ENCODE measurements at regions not wholly inside any gene's neighbourhood (a gene's known extent, or its start where the extent isn't known, plus 50 kb on each side); places are given as distances from the start of the nearest gene placed in this dataset.
"Not testable (repeated sequence)": the region's sequence is repeated elsewhere in the genome, so short reads cannot be mapped to it uniquely, and the experiment has no call there.

GRCh38 chr2:220748875-220749479 is 823.1 kb downstream of the EPHA4 start:
- H3K4me3 ChIP-seq (ENCODE audit: low read depth, low read length): no peak overlapping the region
- H3K4me1 ChIP-seq (ENCODE audit: control insufficient read depth, insufficient read depth, low read length): peaks cover 4% of the 10 kb centered on the region
- no peak overlapping the region for H3K9ac ChIP-seq (ENCODE audit: low read depth, low read length)
- H3K36me3 ChIP-seq (ENCODE audit: control insufficient read depth, insufficient read depth, low read length): no peaks in the 10 kb centered on the region
- no peaks in the 10 kb centered on the region for H3K9me3 ChIP-seq (ENCODE audit: control insufficient read depth, insufficient read depth, low read length)
- no peaks in the 10 kb centered on the region for H3K27me3 ChIP-seq (ENCODE audit: control insufficient read depth, insufficient read depth, low read length)

GRCh38 chr2:220753486-220753885 is 818.6 kb downstream of the EPHA4 start:
- H3K4me3 ChIP-seq (ENCODE audit: low read depth, low read length): no peak overlapping the region
- no peak overlapping the region for H3K9ac ChIP-seq (ENCODE audit: low read depth, low read length)
- H3K36me3 ChIP-seq (ENCODE audit: control insufficient read depth, insufficient read depth, low read length): no peaks in the 10 kb centered on the region
- H3K27me3 ChIP-seq (ENCODE audit: control insufficient read depth, insufficient read depth, low read length): no peaks in the 10 kb centered on the region
- H3K4me1 ChIP-seq (ENCODE audit: control insufficient read depth, insufficient read depth, low read length): peaks cover 4% of the 10 kb centered on the region
- no peaks in the 10 kb centered on the region for H3K9me3 ChIP-seq (ENCODE audit: control insufficient read depth, insufficient read depth, low read length)

DNA sequence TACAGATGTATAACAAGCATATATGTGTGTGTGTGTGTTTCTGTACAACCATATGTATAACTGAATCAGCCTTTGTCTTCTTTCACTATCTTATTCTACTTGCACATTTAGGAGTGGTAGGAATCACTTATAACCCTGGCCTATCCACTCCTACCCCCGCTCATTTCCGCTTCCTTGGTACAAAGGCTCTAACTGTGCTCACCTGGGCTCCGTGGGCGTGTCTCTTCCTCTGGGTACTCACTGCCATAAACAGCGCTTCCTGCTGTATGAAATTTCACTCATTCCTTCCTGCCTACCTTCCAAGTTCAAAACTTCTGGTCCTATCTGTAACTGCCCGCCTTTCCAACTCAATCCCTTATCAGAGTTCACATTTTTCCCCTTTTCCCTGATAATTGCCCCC is 815.5 kb downstream of the EPHA4 start:
- H3K9ac ChIP-seq (ENCODE audit: low read depth, low read length): no peak overlapping the region
- H3K4me1 ChIP-seq (ENCODE audit: control insufficient read depth, insufficient read depth, low read length): no peaks in the 10 kb centered on the region
- H3K4me3 ChIP-seq (ENCODE audit: low read depth, low read length): no peak overlapping the region
- no peaks in the 10 kb centered on the region for H3K36me3 ChIP-seq (ENCODE audit: control insufficient read depth, insufficient read depth, low read length)
- no peaks in the 10 kb centered on the region for H3K9me3 ChIP-seq (ENCODE audit: control insufficient read depth, insufficient read depth, low read length)
- H3K27me3 ChIP-seq (ENCODE audit: control insufficient read depth, insufficient read depth, low read length): no peaks in the 10 kb centered on the region

- H3K27me3 ChIP-seq (ENCODE audit: control insufficient read depth, insufficient read depth, low read length); H3K4me1 ChIP-seq (ENCODE audit: control insufficient read depth, insufficient read depth, low read length); H3K9ac ChIP-seq (ENCODE audit: low read depth, low read length); H3K9me3 ChIP-seq (ENCODE audit: control insufficient read depth, insufficient read depth, low read length); H3K4me3 ChIP-seq (ENCODE audit: low read depth, low read length); H3K36me3 ChIP-seq (ENCODE audit: control insufficient read depth, insufficient read depth, low read length): not testable (repeated sequence)
Measured at GRCh38 chr2:220758376-220758775, 813.7 kb downstream of the EPHA4 start.

DNA sequence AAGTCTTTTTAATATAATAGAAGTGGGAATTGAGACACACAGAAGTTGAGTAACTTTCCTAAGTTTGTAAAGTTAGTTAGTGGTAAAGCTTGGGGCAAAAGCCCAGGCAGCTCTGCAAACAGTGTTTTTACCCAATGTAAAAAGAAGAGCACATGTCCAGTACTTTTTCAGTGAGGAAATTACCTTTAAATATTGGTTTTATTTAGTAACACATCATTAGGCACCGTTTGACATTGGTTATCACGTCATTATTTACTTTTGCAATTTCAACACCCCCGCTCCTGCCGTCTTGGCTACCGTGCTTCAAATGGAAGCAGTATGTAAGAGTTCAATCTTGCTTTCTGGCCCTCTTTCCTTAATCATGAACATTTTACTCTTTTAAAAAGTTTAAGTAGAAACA is 807.9 kb downstream of the EPHA4 start:
- Histone ChIP-seq H3K4me1 (ENCODE audit: control insufficient read depth, insufficient read depth, low read length) (no peaks in the 10 kb centered on the region), H3K36me3 (ENCODE audit: control insufficient read depth, insufficient read depth, low read length) (no peaks in the 10 kb centered on the region), H3K9me3 (ENCODE audit: control insufficient read depth, insufficient read depth, low read length) (no peaks in the 10 kb centered on the region), H3K4me3 (ENCODE audit: low read depth, low read length) (no peak overlapping the region), H3K27me3 (ENCODE audit: control insufficient read depth, insufficient read depth, low read length) (no peaks in the 10 kb centered on the region), H3K9ac (ENCODE audit: low read depth, low read length) (no peak overlapping the region)

- Histone ChIP-seq H3K4me3 (ENCODE audit: low read depth, low read length) (no peak overlapping the region), H3K36me3 (ENCODE audit: control insufficient read depth, insufficient read depth, low read length) (no peaks in the 10 kb centered on the region), H3K27me3 (ENCODE audit: control insufficient read depth, insufficient read depth, low read length) (no peaks in the 10 kb centered on the region), H3K4me1 (ENCODE audit: control insufficient read depth, insufficient read depth, low read length) (no peaks in the 10 kb centered on the region), H3K9ac (ENCODE audit: low read depth, low read length) (no peak overlapping the region), H3K9me3 (ENCODE audit: control insufficient read depth, insufficient read depth, low read length) (no peaks in the 10 kb centered on the region)
Measured at GRCh38 chr2:220767591-220768255, 804.4 kb downstream of the EPHA4 start.

- H3K9ac ChIP-seq (ENCODE audit: low read depth, low read length): no peak overlapping the region
- peaks cover 6% of the 10 kb centered on the region for H3K27me3 ChIP-seq (ENCODE audit: control insufficient read depth, insufficient read depth, low read length)
- no peak overlapping the region for H3K4me3 ChIP-seq (ENCODE audit: low read depth, low read length)
- H3K36me3 ChIP-seq (ENCODE audit: control insufficient read depth, insufficient read depth, low read length): no peaks in the 10 kb centered on the region
- no peaks in the 10 kb centered on the region for H3K9me3 ChIP-seq (ENCODE audit: control insufficient read depth, insufficient read depth, low read length)
- H3K4me1 ChIP-seq (ENCODE audit: control insufficient read depth, insufficient read depth, low read length): peaks cover 5% of the 10 kb centered on the region
Measured at GRCh38 chr2:220775856-220776488, 796.1 kb downstream of the EPHA4 start.

DNA sequence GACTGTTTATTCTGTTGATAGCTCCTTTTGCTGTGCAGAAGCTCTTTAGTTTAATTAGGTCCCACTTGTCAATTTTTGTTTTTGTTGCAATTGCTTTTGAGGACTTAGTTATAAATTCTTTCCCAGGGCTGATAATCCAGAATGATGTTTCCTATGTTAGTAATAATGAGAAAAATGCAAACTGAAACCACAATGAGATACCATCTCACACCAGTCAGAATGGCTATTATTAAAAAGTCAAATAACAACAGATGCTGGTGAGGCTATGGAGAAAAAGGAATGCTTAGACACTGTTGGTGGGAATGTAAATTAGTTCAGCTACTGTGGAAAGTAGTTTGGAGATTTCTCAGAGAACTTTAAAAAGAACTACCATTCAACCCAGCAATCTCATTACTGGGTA is 793.0 kb downstream of the EPHA4 start:
- not testable (repeated sequence) for H3K9ac ChIP-seq (ENCODE audit: low read depth, low read length); H3K4me3 ChIP-seq (ENCODE audit: low read depth, low read length); H3K4me1 ChIP-seq (ENCODE audit: control insufficient read depth, insufficient read depth, low read length); H3K9me3 ChIP-seq (ENCODE audit: control insufficient read depth, insufficient read depth, low read length); H3K36me3 ChIP-seq (ENCODE audit: control insufficient read depth, insufficient read depth, low read length)
- H3K27me3 ChIP-seq (ENCODE audit: control insufficient read depth, insufficient read depth, low read length): peaks cover 12% of the 10 kb centered on the region

DNA sequence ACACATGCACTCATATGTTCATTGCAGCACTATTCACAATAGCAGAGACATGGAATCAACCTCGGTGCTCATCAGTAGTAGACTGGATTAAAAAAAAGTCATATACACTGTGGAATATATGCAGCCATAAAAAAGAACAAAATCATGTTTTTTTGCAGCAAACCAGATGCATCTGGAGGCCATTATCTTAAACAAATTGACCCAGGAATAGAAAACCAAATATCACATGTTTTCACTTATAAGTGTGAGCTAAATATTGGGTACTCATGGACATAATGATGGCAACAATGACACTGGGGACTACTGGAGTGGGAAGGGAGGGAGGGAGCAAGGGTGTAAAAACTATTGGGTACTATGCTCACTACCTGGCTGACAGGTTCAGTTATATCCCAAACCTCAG is 792.6 kb downstream of the EPHA4 start:
- no peaks in the 10 kb centered on the region for H3K9me3 ChIP-seq (ENCODE audit: control insufficient read depth, insufficient read depth, low read length)

DNA sequence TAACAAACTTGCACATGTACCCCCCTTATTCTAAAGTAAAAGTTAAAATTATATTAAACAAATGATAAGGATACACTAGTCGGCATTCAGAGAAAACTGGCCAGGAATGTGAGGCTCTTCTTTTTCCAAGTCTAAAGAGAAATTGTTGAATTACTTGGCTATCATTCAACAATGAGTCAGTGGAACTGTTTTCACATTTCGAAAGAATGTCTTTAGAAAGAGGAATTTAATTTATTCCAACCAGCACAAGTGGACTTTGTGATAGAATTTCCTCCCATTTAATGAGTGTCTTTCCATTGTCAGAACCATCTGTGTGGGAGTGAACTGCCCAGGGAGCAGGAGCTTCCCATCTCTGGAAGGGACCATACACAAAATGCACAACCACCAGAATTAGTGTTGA is 792.2 kb downstream of the EPHA4 start:
- Histone ChIP-seq H3K27me3 (ENCODE audit: control insufficient read depth, insufficient read depth, low read length) (peaks cover 13% of the 10 kb centered on the region), H3K4me3 (ENCODE audit: low read depth, low read length) (no peak overlapping the region), H3K4me1 (ENCODE audit: control insufficient read depth, insufficient read depth, low read length) (peaks cover 5% of the 10 kb centered on the region), H3K9me3 (ENCODE audit: control insufficient read depth, insufficient read depth, low read length) (no peaks in the 10 kb centered on the region), H3K9ac (ENCODE audit: low read depth, low read length) (no peak overlapping the region), H3K36me3 (ENCODE audit: control insufficient read depth, insufficient read depth, low read length) (no peaks in the 10 kb centered on the region)

More for the DNA sequence above, 792.6 kb downstream of the EPHA4 start:
- H3K36me3 ChIP-seq (ENCODE audit: control insufficient read depth, insufficient read depth, low read length): no peaks in the 10 kb centered on the region
- H3K9ac ChIP-seq (ENCODE audit: low read depth, low read length): no peak overlapping the region
- H3K4me3 ChIP-seq (ENCODE audit: low read depth, low read length): no peak overlapping the region
- H3K27me3 ChIP-seq (ENCODE audit: control insufficient read depth, insufficient read depth, low read length): peaks cover 13% of the 10 kb centered on the region
- H3K4me1 ChIP-seq (ENCODE audit: control insufficient read depth, insufficient read depth, low read length): peaks cover 5% of the 10 kb centered on the region

- peaks cover 13% of the 10 kb centered on the region for H3K27me3 ChIP-seq (ENCODE audit: control insufficient read depth, insufficient read depth, low read length)
- no peaks in the 10 kb centered on the region for H3K36me3 ChIP-seq (ENCODE audit: control insufficient read depth, insufficient read depth, low read length)
- no peak overlapping the region for H3K9ac ChIP-seq (ENCODE audit: low read depth, low read length)
- H3K4me3 ChIP-seq (ENCODE audit: low read depth, low read length): no peak overlapping the region
- no peaks in the 10 kb centered on the region for H3K9me3 ChIP-seq (ENCODE audit: control insufficient read depth, insufficient read depth, low read length)
- no peaks in the 10 kb centered on the region for H3K4me1 ChIP-seq (ENCODE audit: control insufficient read depth, insufficient read depth, low read length)
Measured at GRCh38 chr2:220781622-220782241, 790.4 kb downstream of the EPHA4 start.
